ENCODE measurements at regions not wholly inside any gene's neighbourhood (a gene's known extent, or its start where the extent isn't known, plus 50 kb on each side); places are given as distances from the start of the nearest gene placed in this dataset.

DNA sequence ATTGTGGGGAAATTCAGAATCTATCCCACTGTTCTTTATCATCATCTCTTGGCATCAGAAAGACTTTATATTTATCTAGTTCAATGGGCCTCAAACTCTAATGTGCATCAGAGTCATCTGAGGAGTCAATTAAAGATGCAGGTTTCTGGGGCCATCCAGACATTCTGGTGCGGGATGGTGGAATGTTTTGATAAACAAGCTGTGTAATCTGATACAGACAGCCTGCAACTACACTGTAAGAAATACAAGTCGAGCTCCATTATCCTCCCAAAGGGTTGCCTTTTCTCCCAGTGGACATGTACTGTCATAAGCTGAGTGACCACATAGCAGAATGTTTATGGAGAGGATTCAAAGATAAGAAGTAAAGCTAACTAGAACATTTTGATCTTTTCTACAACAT lies 515.3 kb upstream of the DCC start:
- no peaks in the 10 kb centered on the region for H3K36me3 ChIP-seq (ENCODE audit: control insufficient read depth, insufficient read depth, low read length)
- H3K9me3 ChIP-seq (ENCODE audit: control insufficient read depth in 2 of 2, low read length in 2 of 2): no peaks in the 10 kb centered on the region
- H3K27me3 Mint-ChIP-seq: no peaks in the 10 kb centered on the region
- DNase-seq: no peak
- no peak overlapping the region for H3K27ac ChIP-seq (ENCODE audit: insufficient read depth, low read length, poor library complexity, severe bottlenecking)
- no peaks in the 10 kb centered on the region for H3K27me3 ChIP-seq (ENCODE audit: control insufficient read depth, insufficient read depth, low read length)
- no peaks in the 10 kb centered on the region for H3K4me1 ChIP-seq (ENCODE audit: control insufficient read depth, insufficient read depth, low read length, poor library complexity, severe bottlenecking)
- no peak overlapping the region for H3K27ac Mint-ChIP-seq
- no peak for ATAC-seq (ENCODE audit: low read depth in 2 of 2)
- H3K9me3 Mint-ChIP-seq: peaks cover 0 to 12% (median 4%) of the 10 kb centered on the region in 7 donors
- H3K4me3 Mint-ChIP-seq: no peak overlapping the region
- no peaks in the 10 kb centered on the region for H3K4me1 Mint-ChIP-seq
- H3K4me3 ChIP-seq (ENCODE audit: low read depth, low read length): no peak overlapping the region
- no peaks in the 10 kb centered on the region for H3K36me3 Mint-ChIP-seq

DNA sequence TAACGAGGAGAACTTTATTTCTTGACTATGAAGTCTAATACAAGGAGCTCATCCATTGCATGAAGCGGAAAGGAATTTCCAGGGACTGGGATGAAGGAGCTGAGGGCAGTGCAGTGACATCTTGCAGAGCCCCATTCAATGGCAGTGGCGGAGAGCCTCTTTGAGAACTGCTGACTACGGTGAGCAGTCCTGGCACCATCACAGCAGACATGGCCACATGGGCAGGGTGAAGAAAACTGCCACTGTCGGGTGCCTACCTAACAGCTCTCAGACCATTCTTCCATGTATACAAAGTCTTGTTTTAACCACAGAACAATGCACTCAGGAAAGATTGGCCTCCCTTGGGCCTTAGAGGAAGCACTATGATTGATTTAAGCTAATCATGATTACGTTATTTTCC lies 506.1 kb upstream of the DCC start:
- no peak overlapping the region for H3K4me3 ChIP-seq (ENCODE audit: low read depth, low read length)
- DNase-seq (no peak), ATAC-seq (ENCODE audit: low read depth in 2 of 2) (no peak)
- Mint-ChIP-seq H3K9me3 (peaks cover 0 to 3% (median 2%) of the 10 kb centered on the region in 7 donors), H3K27me3 (no peaks in the 10 kb centered on the region), H3K36me3 (no peaks in the 10 kb centered on the region), H3K4me1 (no peaks in the 10 kb centered on the region), H3K4me3 (no peak overlapping the region), H3K27ac (no peak overlapping the region)
- no peak overlapping the region for H3K27ac ChIP-seq (ENCODE audit: insufficient read depth, low read length, poor library complexity, severe bottlenecking)
- no peaks in the 10 kb centered on the region for H3K4me1 ChIP-seq (ENCODE audit: control insufficient read depth, insufficient read depth, low read length, poor library complexity, severe bottlenecking)
- H3K9me3 ChIP-seq (ENCODE audit: control insufficient read depth in 2 of 2, low read length in 2 of 2): no peaks in the 10 kb centered on the region
- H3K36me3 ChIP-seq (ENCODE audit: control insufficient read depth, insufficient read depth, low read length): no peaks in the 10 kb centered on the region
- H3K27me3 ChIP-seq (ENCODE audit: control insufficient read depth, insufficient read depth, low read length): no peaks in the 10 kb centered on the region

DNA sequence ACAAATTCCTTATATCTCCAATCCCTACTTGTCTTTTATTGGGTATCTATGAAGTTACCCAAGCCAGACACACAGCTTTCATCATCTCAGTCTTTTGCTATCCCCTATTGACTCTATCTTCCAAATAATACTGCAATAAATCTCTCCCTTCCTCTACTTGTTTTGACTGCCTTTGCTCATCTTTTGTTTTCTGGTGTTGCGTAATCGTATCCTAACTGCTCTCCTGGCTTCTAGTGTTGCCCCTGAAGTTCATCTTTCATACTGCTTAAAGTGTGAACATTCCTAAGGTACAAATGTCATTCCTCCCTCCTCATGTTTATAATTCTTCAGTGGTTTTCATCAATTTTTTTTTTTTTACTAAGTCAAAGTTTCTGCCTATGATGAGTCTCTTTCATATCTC lies 491.3 kb upstream of the DCC start:
- Histone ChIP-seq H3K27ac (ENCODE audit: insufficient read depth, low read length, poor library complexity, severe bottlenecking) (no peak overlapping the region), H3K4me3 (ENCODE audit: low read depth, low read length) (no peak overlapping the region), H3K36me3 (ENCODE audit: control insufficient read depth, insufficient read depth, low read length) (no peaks in the 10 kb centered on the region), H3K27me3 (ENCODE audit: control insufficient read depth, insufficient read depth, low read length) (no peaks in the 10 kb centered on the region), H3K4me1 (ENCODE audit: control insufficient read depth, insufficient read depth, low read length, poor library complexity, severe bottlenecking) (no peaks in the 10 kb centered on the region), H3K9me3 (ENCODE audit: control insufficient read depth in 2 of 2, low read length in 2 of 2) (no peaks in the 10 kb centered on the region)
- peaks cover 1 to 19% (median 5%) of the 10 kb centered on the region in 7 donors for H3K9me3 Mint-ChIP-seq
- H3K27me3 Mint-ChIP-seq: no peaks in the 10 kb centered on the region
- no peak overlapping the region for H3K27ac Mint-ChIP-seq
- H3K4me3 Mint-ChIP-seq: no peak overlapping the region
- H3K36me3 Mint-ChIP-seq: no peaks in the 10 kb centered on the region
- no peaks in the 10 kb centered on the region for H3K4me1 Mint-ChIP-seq
- DNase-seq (no peak), ATAC-seq (ENCODE audit: low read depth in 2 of 2) (no peak)

DNA sequence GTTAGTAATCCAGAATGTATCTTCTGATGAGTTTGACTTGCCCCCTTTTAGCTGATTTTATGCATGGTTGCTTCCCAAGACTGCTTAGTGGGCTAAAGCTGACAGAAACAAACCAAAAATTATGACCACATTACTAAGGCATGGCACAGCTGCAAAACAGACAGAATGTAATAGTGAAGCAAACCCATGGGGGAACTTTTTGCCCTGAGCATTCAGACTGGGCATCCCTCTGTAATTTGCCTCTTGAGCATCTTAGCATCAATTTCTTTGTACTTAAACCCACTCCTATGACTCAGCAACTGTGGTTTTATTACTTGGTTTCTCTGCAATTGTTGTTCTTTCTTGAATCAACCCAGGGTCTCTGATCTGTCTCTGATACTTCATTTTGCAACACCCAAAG lies 487.3 kb upstream of the DCC start:
- Mint-ChIP-seq H3K4me3 (no peak overlapping the region), H3K36me3 (no peaks in the 10 kb centered on the region), H3K27me3 (no peaks in the 10 kb centered on the region), H3K4me1 (no peaks in the 10 kb centered on the region), H3K9me3 (peaks cover 0 to 6% (median 1%) of the 10 kb centered on the region in 7 donors), H3K27ac (no peak overlapping the region)
- no peak for DNase-seq
- no peak for ATAC-seq (ENCODE audit: low read depth in 2 of 2)
- H3K4me3 ChIP-seq (ENCODE audit: low read depth, low read length): no peak overlapping the region
- H3K4me1 ChIP-seq (ENCODE audit: control insufficient read depth, insufficient read depth, low read length, poor library complexity, severe bottlenecking): no peaks in the 10 kb centered on the region
- no peaks in the 10 kb centered on the region for H3K27me3 ChIP-seq (ENCODE audit: control insufficient read depth, insufficient read depth, low read length)
- no peaks in the 10 kb centered on the region for H3K9me3 ChIP-seq (ENCODE audit: control insufficient read depth in 2 of 2, low read length in 2 of 2)
- H3K27ac ChIP-seq (ENCODE audit: insufficient read depth, low read length, poor library complexity, severe bottlenecking): no peak overlapping the region
- no peaks in the 10 kb centered on the region for H3K36me3 ChIP-seq (ENCODE audit: control insufficient read depth, insufficient read depth, low read length)

DNA sequence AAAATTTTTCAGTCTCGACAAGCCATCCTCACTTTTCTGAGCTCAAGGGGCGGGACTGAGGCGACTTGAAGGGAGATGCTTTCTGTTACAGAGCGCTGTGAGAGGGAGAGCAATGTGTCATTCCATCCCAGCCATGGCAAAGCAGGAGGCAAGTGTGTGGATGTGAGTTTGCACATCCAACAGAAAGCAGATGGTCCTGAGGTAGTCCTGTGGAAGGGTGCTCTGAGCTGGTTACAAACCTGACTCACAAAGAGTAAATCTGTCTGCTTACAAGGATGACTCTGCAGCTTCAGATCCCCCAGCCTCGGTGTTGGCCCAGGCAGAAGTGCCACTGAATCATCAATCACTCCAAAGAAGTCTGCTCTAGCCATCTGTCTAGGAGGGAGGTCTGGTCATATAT lies 482.0 kb upstream of the DCC start:
- H3K36me3 ChIP-seq (ENCODE audit: control insufficient read depth, insufficient read depth, low read length): no peaks in the 10 kb centered on the region
- peaks cover 0 to 3% of the 10 kb centered on the region in 2 experiments for H3K9me3 ChIP-seq (ENCODE audit: control insufficient read depth in 2 of 2, low read length in 2 of 2)
- peaks cover 0 to 4% (median under 1%) of the 10 kb centered on the region in 7 donors for H3K9me3 Mint-ChIP-seq
- no peak overlapping the region for H3K4me3 ChIP-seq (ENCODE audit: low read depth, low read length)
- no peak overlapping the region for H3K27ac Mint-ChIP-seq
- no peaks in the 10 kb centered on the region for H3K36me3 Mint-ChIP-seq
- no peak overlapping the region for H3K27ac ChIP-seq (ENCODE audit: insufficient read depth, low read length, poor library complexity, severe bottlenecking)
- no peaks in the 10 kb centered on the region for H3K4me1 Mint-ChIP-seq
- no peak for ATAC-seq (ENCODE audit: low read depth in 2 of 2)
- no peaks in the 10 kb centered on the region for H3K4me1 ChIP-seq (ENCODE audit: control insufficient read depth, insufficient read depth, low read length, poor library complexity, severe bottlenecking)
- H3K27me3 Mint-ChIP-seq: no peaks in the 10 kb centered on the region
- H3K27me3 ChIP-seq (ENCODE audit: control insufficient read depth, insufficient read depth, low read length): no peaks in the 10 kb centered on the region
- no peak overlapping the region for H3K4me3 Mint-ChIP-seq
- DNase-seq: no peak

DNA sequence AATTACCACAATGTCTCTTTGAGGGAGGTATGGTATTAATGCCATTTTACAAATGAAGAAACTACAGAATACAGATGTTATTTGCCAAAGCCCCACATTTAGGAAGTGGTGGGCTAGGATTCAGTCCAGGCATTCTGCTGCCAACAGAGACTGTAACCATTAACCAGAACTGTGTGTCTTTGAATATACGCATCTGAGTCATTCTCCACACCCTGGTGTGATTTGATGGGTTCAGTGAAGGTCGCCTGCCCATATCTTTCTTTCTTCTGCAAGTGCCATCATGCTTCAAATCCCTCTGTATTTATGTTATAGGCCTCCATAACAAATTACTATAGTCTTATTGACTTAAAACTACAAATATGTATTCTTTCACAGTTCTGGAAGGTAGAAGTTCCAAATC lies 479.0 kb upstream of the DCC start:
- Histone ChIP-seq H3K9me3 (ENCODE audit: control insufficient read depth in 2 of 2, low read length in 2 of 2) (peaks cover 0 to 3% of the 10 kb centered on the region in 2 experiments), H3K27me3 (ENCODE audit: control insufficient read depth, insufficient read depth, low read length) (no peaks in the 10 kb centered on the region), H3K4me1 (ENCODE audit: control insufficient read depth, insufficient read depth, low read length, poor library complexity, severe bottlenecking) (no peaks in the 10 kb centered on the region), H3K4me3 (ENCODE audit: low read depth, low read length) (no peak overlapping the region), H3K27ac (ENCODE audit: insufficient read depth, low read length, poor library complexity, severe bottlenecking) (no peak overlapping the region), H3K36me3 (ENCODE audit: control insufficient read depth, insufficient read depth, low read length) (no peaks in the 10 kb centered on the region)
- Mint-ChIP-seq H3K27me3 (no peaks in the 10 kb centered on the region), H3K4me1 (no peaks in the 10 kb centered on the region), H3K4me3 (no peak overlapping the region), H3K36me3 (no peaks in the 10 kb centered on the region), H3K27ac (no peak overlapping the region), H3K9me3 (peaks cover 0 to 9% (median 1%) of the 10 kb centered on the region in 7 donors)
- ATAC-seq (ENCODE audit: low read depth in 2 of 2): no peak
- no peak for DNase-seq

DNA sequence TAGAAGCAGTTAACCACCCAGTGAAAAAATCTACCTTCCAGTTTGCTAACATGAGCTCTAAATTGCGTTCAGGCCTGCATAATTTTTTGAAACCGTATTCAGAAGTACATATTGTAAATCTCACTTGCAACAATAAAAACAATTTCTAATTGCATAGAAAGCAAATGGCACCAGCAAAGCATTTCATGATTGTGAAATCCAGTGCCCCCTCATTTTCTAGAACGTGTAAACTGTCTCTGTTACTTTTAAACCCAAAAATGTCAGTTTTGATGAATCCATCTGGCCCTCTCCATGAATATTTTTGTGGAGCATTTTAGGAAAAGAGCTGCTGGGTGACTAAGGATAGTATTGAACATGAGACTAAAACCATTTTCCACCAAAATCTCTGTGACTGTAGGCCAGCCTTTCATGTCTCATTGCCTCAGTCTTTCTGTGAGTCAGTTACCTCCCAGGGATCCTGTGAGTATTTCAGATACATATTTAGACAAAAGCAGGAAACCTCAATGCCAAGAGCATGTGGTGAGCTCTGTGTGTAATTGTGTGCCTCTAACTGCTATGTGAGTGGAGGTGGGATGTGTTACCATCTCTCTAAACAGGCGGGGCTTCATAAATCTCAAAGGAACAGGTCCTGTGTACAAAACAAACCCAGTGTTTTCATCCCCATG lies 477.8 kb upstream of the DCC start:
- Mint-ChIP-seq H3K27me3 (no peaks in the 10 kb centered on the region), H3K9me3 (peaks cover 0 to 11% (median 3%) of the 10 kb centered on the region in 7 donors), H3K27ac (no peak overlapping the region), H3K4me3 (no peak overlapping the region), H3K36me3 (no peaks in the 10 kb centered on the region), H3K4me1 (no peaks in the 10 kb centered on the region)
- Histone ChIP-seq H3K27ac (ENCODE audit: insufficient read depth, low read length, poor library complexity, severe bottlenecking) (no peak overlapping the region), H3K36me3 (ENCODE audit: control insufficient read depth, insufficient read depth, low read length) (no peaks in the 10 kb centered on the region), H3K9me3 (ENCODE audit: control insufficient read depth in 2 of 2, low read length in 2 of 2) (peaks cover 0 to 3% of the 10 kb centered on the region in 2 experiments), H3K4me1 (ENCODE audit: control insufficient read depth, insufficient read depth, low read length, poor library complexity, severe bottlenecking) (no peaks in the 10 kb centered on the region), H3K27me3 (ENCODE audit: control insufficient read depth, insufficient read depth, low read length) (no peaks in the 10 kb centered on the region), H3K4me3 (ENCODE audit: low read depth, low read length) (no peak overlapping the region)
- DNase-seq (no peak), ATAC-seq (ENCODE audit: low read depth in 2 of 2) (no peak)

DNA sequence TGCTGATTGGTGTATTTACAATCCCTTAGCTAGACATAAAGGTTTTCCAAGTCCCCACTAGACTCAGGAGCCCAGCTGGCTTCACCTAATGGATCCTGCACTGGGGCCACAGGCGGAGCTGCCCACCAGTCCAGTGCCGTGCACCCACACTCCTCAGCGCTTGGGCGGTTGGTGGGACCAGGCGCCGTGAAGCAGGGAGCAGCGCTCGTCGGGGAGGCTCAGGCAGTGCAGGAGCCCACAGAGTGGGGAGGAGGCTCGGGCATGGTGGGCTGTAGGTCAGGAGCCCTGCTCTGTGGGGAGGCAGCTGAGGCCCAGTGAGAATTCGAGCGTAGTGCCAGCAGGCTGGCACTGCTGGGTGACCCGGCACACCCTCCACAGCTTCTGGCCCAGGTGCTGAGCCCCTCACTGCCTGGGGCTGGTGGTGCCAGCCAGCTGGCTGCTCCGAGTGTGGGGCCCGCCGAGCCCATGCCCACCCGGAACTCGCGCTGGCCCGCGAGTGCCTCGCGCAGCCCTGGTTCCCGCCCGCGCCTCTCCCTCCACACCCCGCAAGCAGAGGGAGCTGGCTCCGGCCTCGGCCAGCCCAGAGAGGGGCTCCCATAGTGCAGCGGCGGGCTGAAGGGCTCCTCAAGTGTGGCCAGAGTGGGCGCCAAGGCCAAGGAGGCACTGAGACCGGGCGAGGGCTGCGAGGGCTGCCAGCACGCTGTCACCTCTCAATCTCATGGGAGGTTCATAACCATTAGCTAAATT lies 475.6 kb upstream of the DCC start:
- Histone ChIP-seq H3K4me3 (ENCODE audit: low read depth, low read length) (no peak overlapping the region), H3K4me1 (ENCODE audit: control insufficient read depth, insufficient read depth, low read length, poor library complexity, severe bottlenecking) (no peaks in the 10 kb centered on the region), H3K27ac (ENCODE audit: insufficient read depth, low read length, poor library complexity, severe bottlenecking) (no peak overlapping the region), H3K9me3 (ENCODE audit: control insufficient read depth in 2 of 2, low read length in 2 of 2) (peaks cover 0 to 3% of the 10 kb centered on the region in 2 experiments), H3K27me3 (ENCODE audit: control insufficient read depth, insufficient read depth, low read length) (no peaks in the 10 kb centered on the region), H3K36me3 (ENCODE audit: control insufficient read depth, insufficient read depth, low read length) (no peaks in the 10 kb centered on the region)
- Mint-ChIP-seq H3K9me3 (peaks cover 0 to 23% (median 3%) of the 10 kb centered on the region in 7 donors), H3K4me1 (no peaks in the 10 kb centered on the region), H3K4me3 (no peak overlapping the region), H3K27ac (no peak overlapping the region), H3K27me3 (no peaks in the 10 kb centered on the region), H3K36me3 (no peaks in the 10 kb centered on the region)
- DNase-seq (no peak), ATAC-seq (ENCODE audit: low read depth in 2 of 2) (no peak)
